GM12878 (cell line): ENCODE measurements at regions not wholly inside any gene's neighbourhood (a gene's known extent, or its start where the extent isn't known, plus 50 kb on each side); places are given as distances from the start of the nearest gene placed in this dataset.

Experiments
- ATAC-seq: fragments of 200-7000 bp; cut with Tn5 transposase; 3 replicates; pipeline ENCODE4 v1.9.1; 2020; ENCODE audit warnings: mild to moderate bottlenecking, moderate library complexity
- BruUV-seq: library from RNA; stranded (reverse); fragments of 400-500 nt; replicated peaks from 2 replicates; lab custom pipeline; 2021; lab: Mats Ljungman, UMichigan
- CTCF ChIA-PET: fragments of 300-600 bp; sonication (Branson Sonifier 250); formaldehyde crosslinking; extraction: SDS; loops from one replicate; lab custom pipeline; 2021; ENCODE audit warnings: inconsistent platforms; lab: Yijun Ruan, JAX
- POLR2A ChIA-PET: fragments of 350-600 bp; formaldehyde crosslinking; extraction: SDS; loops from one replicate; lab custom pipeline; 2021; ENCODE audit warnings: inconsistent platforms; lab: Charles Lee
- RAD21 ChIA-PET: fragments of 300-600 bp; sonication (Branson Sonifier 250); formaldehyde crosslinking; loops from one replicate; lab custom pipeline; 2023; ENCODE audit warnings: antibody characterized with exemption; ENCODE audit not compliant: unreplicated experiment; lab: Charles Lee
- SMC1A ChIA-PET: fragments of 300-600 bp; sonication (Branson Sonifier 250); formaldehyde crosslinking; loops from one replicate; lab custom pipeline; 2023; ENCODE audit not compliant: unreplicated experiment, uncharacterized antibody; lab: Charles Lee
- DNase-seq: peaks from one replicate; pipeline ENCODE4 v3.0.0-alpha.2; 2011; ENCODE audit warnings: low read depth, low spot score
- FAIRE-seq: peaks from 3 replicates; lab custom pipeline; 2011; peaks lifted over from hg19 to GRCh38; lab: Jason Lieb, UNC
- H2AFZ ChIP-seq: 2 replicates; pipeline ENCODE4 v1.6.0; 2011; ENCODE audit warnings: low read depth, low read length, control low read depth; ENCODE audit not compliant: control insufficient read depth
- H3K27ac ChIP-seq: 2 replicates; pipeline ENCODE4 v1.5.1; 2011; ENCODE audit warnings: control low read depth; ENCODE audit not compliant: control insufficient read depth, insufficient read depth
- H3K27me3 ChIP-seq, 2 experiments: replicated peaks in 1 of 2; 2 replicates each; pipeline versions ENCODE4 v1.6.0 to v1.6.1; 2011; ENCODE audit warnings: low read length in 1 of 2; ENCODE audit not compliant: control insufficient read depth in 2 of 2, insufficient read depth in 2 of 2
- H3K36me3 ChIP-seq, 2 experiments: 2 replicates each; pipeline ENCODE4 v1.5.1; 2011; ENCODE audit warnings: low read length in 1 of 2; ENCODE audit not compliant: control insufficient read depth in 2 of 2, insufficient read depth in 2 of 2
- H3K4me1 ChIP-seq: 2 replicates; pipeline ENCODE4 v1.6.1; 2011; ENCODE audit warnings: mild to moderate bottlenecking, low read length, moderate library complexity, mixed read lengths; ENCODE audit not compliant: control insufficient read depth, insufficient read depth
- H3K4me2 ChIP-seq: 2 replicates; pipeline ENCODE4 v1.6.0; 2011; ENCODE audit warnings: control low read depth; ENCODE audit not compliant: control insufficient read depth, insufficient read depth
- H3K4me3 ChIP-seq: fragments of 200-600 bp; sonication (generic); 2 replicates; pipeline ENCODE4 v1.5.1; 2016
- H3K79me2 ChIP-seq: 2 replicates; pipeline ENCODE4 v1.6.0; 2011; ENCODE audit warnings: low read length; ENCODE audit not compliant: control insufficient read depth, insufficient read depth
- H3K9ac ChIP-seq: 2 replicates; pipeline ENCODE4 v1.8.0; 2011; ENCODE audit warnings: low read length, control low read depth, mixed read lengths; ENCODE audit not compliant: control insufficient read depth, insufficient read depth
- H3K9me3 ChIP-seq: replicated peaks from 3 replicates; pipeline ENCODE4 v1.5.1; 2011; ENCODE audit warnings: mild to moderate bottlenecking, low read length; ENCODE audit not compliant: control insufficient read depth, insufficient read depth
- H4K20me1 ChIP-seq: 2 replicates; pipeline ENCODE4 v1.6.0; 2011; ENCODE audit not compliant: control insufficient read depth, insufficient read depth
- ATF7 ChIP-seq: fragments of 450-650 bp; IDR thresholded peaks from 2 replicates; pipeline ENCODE4 v1.6.1; 2016; ENCODE audit warnings: low read depth, mild to moderate bottlenecking
- BCL3 ChIP-seq: IDR thresholded peaks from 2 replicates; pipeline ENCODE4 v1.6.1; 2011; ENCODE audit warnings: borderline replicate concordance, low read depth, mild to moderate bottlenecking, moderate library complexity, low read length; ENCODE audit not compliant: insufficient read depth, poor library complexity, severe bottlenecking
- BMI1 ChIP-seq: fragments of 450-650 bp; IDR thresholded peaks from 2 replicates; pipeline ENCODE4 v1.6.1; 2016; ENCODE audit warnings: mild to moderate bottlenecking, moderate library complexity, borderline replicate concordance
- CREM ChIP-seq: IDR thresholded peaks from 2 replicates; pipeline ENCODE4 v1.6.1; 2014; ENCODE audit warnings: antibody characterized with exemption, low read depth
- ETV6 ChIP-seq, 2 experiments: fragments of 450-650 bp in 1 of 2; IDR thresholded peaks in 1 of 2; conservative IDR thresholded peaks in 1 of 2; 2 replicates each; pipeline ENCODE4 v1.6.1; 2014; ENCODE audit warnings: antibody characterized with exemption in 1 of 2, borderline replicate concordance in 1 of 2, low read depth in 1 of 2, mild to moderate bottlenecking in 1 of 2, moderate library complexity in 1 of 2
- GATAD2B ChIP-seq: fragments of 450-650 bp; conservative IDR thresholded peaks from 2 replicates; pipeline ENCODE4 v1.6.1; 2017; ENCODE audit warnings: low read depth, mild to moderate bottlenecking, moderate library complexity
- JUNB ChIP-seq: IDR thresholded peaks from 2 replicates; pipeline ENCODE4 v1.6.1; 2016; ENCODE audit warnings: antibody characterized with exemption, mild to moderate bottlenecking
- MEF2A ChIP-seq: IDR thresholded peaks from 2 replicates; pipeline ENCODE4 v1.6.1; 2011; ENCODE audit warnings: low read depth, mild to moderate bottlenecking, low read length, moderate library complexity; ENCODE audit not compliant: insufficient read depth
- MYC ChIP-seq: IDR thresholded peaks from 2 replicates; pipeline ENCODE4 v1.6.1; 2011; ENCODE audit warnings: mild to moderate bottlenecking, low read length, moderate library complexity, inconsistent platforms; ENCODE audit not compliant: insufficient read depth, insufficient replicate concordance, insufficient read length, severe bottlenecking
- PKNOX1 ChIP-seq: fragments of 450-650 bp; IDR thresholded peaks from 2 replicates; pipeline ENCODE4 v1.6.1; 2016; ENCODE audit warnings: mild to moderate bottlenecking
- POU2F2 ChIP-seq: IDR thresholded peaks from 3 replicates; pipeline ENCODE4 v1.6.1; 2011; ENCODE audit warnings: low read depth, mild to moderate bottlenecking, low read length, borderline replicate concordance
- RAD21 ChIP-seq: IDR thresholded peaks from 2 replicates; pipeline ENCODE4 v1.6.1; 2011; ENCODE audit warnings: mild to moderate bottlenecking, low read depth, low read length, moderate library complexity; ENCODE audit not compliant: insufficient read depth
- RB1 ChIP-seq: fragments of 450-650 bp; formaldehyde crosslinking; IDR thresholded peaks from 2 replicates; pipeline ENCODE4 v1.6.1; 2017; ENCODE audit warnings: mild to moderate bottlenecking, borderline replicate concordance
- SMARCA5 ChIP-seq: fragments of 450-650 bp; IDR thresholded peaks from 2 replicates; pipeline ENCODE4 v1.6.1; 2017; ENCODE audit warnings: mild to moderate bottlenecking
- SMC3 ChIP-seq: IDR thresholded peaks from 2 replicates; pipeline ENCODE4 v1.6.1; 2011; ENCODE audit warnings: low read length, improper control_type of control experiment, borderline replicate concordance
- SRF ChIP-seq, 2 experiments: IDR thresholded peaks; 2 replicates each; pipeline ENCODE4 v1.6.1; 2011; ENCODE audit warnings: low read depth in 2 of 2, low read length in 2 of 2, mild to moderate bottlenecking in 1 of 2, moderate library complexity in 1 of 2
- SUZ12 ChIP-seq: fragments of 200-600 bp; sonication (generic); IDR thresholded peaks from one replicate; pipeline ENCODE4 v1.6.1; 2018; ENCODE audit warnings: antibody characterized with exemption, mild to moderate bottlenecking; ENCODE audit not compliant: unreplicated experiment
- ZNF687 ChIP-seq: fragments of 450-650 bp; IDR thresholded peaks from 2 replicates; pipeline ENCODE4 v1.6.1; 2017; ENCODE audit warnings: mild to moderate bottlenecking, moderate library complexity
- WGBS: methylation state at CpG from one replicate; pipeline ENCODE4 v1.1.6; 2016; ENCODE audit warnings: low lambda C conversion rate; ENCODE audit not compliant: insufficient replicate concordance, insufficient coverage; ENCODE audit errors: missing lambda C conversion rate; 5-methylcytosine and 5-hydroxymethylcytosine counted together
- in situ Hi-C: fragments of 300-500 bp; cut with MboI; formaldehyde crosslinking; loops from 9 replicates; pipeline ENCODE4 v1.14.3; 2018; ENCODE audit warnings: mixed read lengths
- intact Hi-C: fragments of 100-400 bp; cut with micrococcal nuclease; formaldehyde crosslinking; loops from one replicate; pipeline ENCODE4 v1.14.2; 2022; ENCODE audit not compliant: unreplicated experiment

GRCh38 chr6:62645274-62645673, 359.2 kb upstream of the KHDRBS2 start:
- no peak for FAIRE-seq
- Histone ChIP-seq H4K20me1 (no peaks in the 10 kb centered on the region), H3K4me1 (no peaks in the 10 kb centered on the region), H3K27ac (no peak overlapping the region), H3K4me3 (no peak overlapping the region), H3K79me2 (no peaks in the 10 kb centered on the region), H3K4me2 (no peak overlapping the region), H3K9ac (no peak overlapping the region), H3K27me3 (no peaks in the 10 kb centered on the region), H3K36me3 (no peaks in the 10 kb centered on the region), H3K9me3 (no peaks in the 10 kb centered on the region; the same call in 2 of the 3 replicates), H2AFZ (no peak overlapping the region)
- SMC1A ChIA-PET: no interaction called here
- TF ChIP-seq PKNOX1 (no peak), CREM (no peak), MEF2A (no peak), MYC (no peak), ZNF687 (no peak), ATF7 (no peak), POU2F2 (no peak), RB1 (no peak), SMC3 (no peak), SRF (IDR thresholded peaks at IDR 0.05; ENCODE audit: low read depth in 2 of 2, low read length in 2 of 2) (no peak), GATAD2B (no peak), SMARCA5 (no peak), JUNB (no peak), BMI1 (no peak), ETV6 (conservative IDR thresholded peaks at IDR 0.05 in 1 of 2, IDR thresholded peaks at IDR 0.05 in 1 of 2; ENCODE audit: borderline replicate concordance in 1 of 2, low read depth in 1 of 2) (no peak), RAD21 (no peak), BCL3 (no peak), SUZ12 (no peak)
- no peak for DNase-seq
- 0% methylated on average over 2 of the region's 2 CpGs for WGBS
- intact Hi-C loops (no loop called here), in situ Hi-C loops (no loop called here)
- RAD21 ChIA-PET: no interaction called here
- POLR2A ChIA-PET: no interaction called here
- BruUV-seq: no TSS peak
- ATAC-seq: no peak
- CTCF ChIA-PET: no interaction called here
